Chondrocyte (in vitro differentiated cells): ENCODE measurements at regions not wholly inside any gene's neighbourhood (a gene's known extent, or its start where the extent isn't known, plus 50 kb on each side); places are given as distances from the start of the nearest gene placed in this dataset.
"Not testable (repeated sequence)": the region's sequence is repeated elsewhere in the genome, so short reads cannot be mapped to it uniquely, and the experiment has no call there.

Experiments used
- DNase-seq: peaks from one replicate; pipeline ENCODE4 v3.0.0; 2021; ENCODE audit warnings: mixed read lengths, low spot score
- H3K27ac Mint-ChIP-seq: one replicate; pipeline ENCODE4 v1.8.0; 2021; ENCODE audit warnings: mild to moderate bottlenecking, moderate library complexity, mixed read lengths; ENCODE audit not compliant: unreplicated experiment
- H3K27me3 Mint-ChIP-seq: 2 replicates; pipeline ENCODE4 v1.8.0; 2021; ENCODE audit warnings: low read depth, mixed read lengths
- H3K36me3 Mint-ChIP-seq: 2 replicates; pipeline ENCODE4 v1.8.0; 2021; ENCODE audit warnings: low read depth, mixed read lengths
- H3K4me1 Mint-ChIP-seq: 2 replicates; pipeline ENCODE4 v1.8.0; 2021; ENCODE audit warnings: low read depth, mild to moderate bottlenecking, mixed read lengths
- H3K4me3 Mint-ChIP-seq: one replicate; pipeline ENCODE4 v1.8.0; 2021; ENCODE audit warnings: mild to moderate bottlenecking, moderate library complexity, mixed read lengths; ENCODE audit not compliant: unreplicated experiment
- H3K9me3 Mint-ChIP-seq: 2 replicates; pipeline ENCODE4 v1.8.0; 2021; ENCODE audit warnings: low read depth, mixed read lengths
- TF ChIP-seq, protein P1 (sequence below): fragments of 200-600 bp; sonication (generic); IDR thresholded peaks from 2 replicates; pipeline ENCODE4 v1.5.0; 2021; ENCODE audit warnings: antibody characterized with exemption, mild to moderate bottlenecking, moderate library complexity

GRCh38 chr13:90883592-90883991 lies 463.9 kb upstream of the MIR17HG start:
- Mint-ChIP-seq H3K9me3 (no peaks in the 10 kb centered on the region), H3K27me3 (no peaks in the 10 kb centered on the region), H3K27ac (no peak overlapping the region), H3K4me1 (no peaks in the 10 kb centered on the region), H3K4me3 (no peak overlapping the region), H3K36me3 (no peaks in the 10 kb centered on the region)
- no peak for DNase-seq
- TF ChIP-seq, protein P1, sequence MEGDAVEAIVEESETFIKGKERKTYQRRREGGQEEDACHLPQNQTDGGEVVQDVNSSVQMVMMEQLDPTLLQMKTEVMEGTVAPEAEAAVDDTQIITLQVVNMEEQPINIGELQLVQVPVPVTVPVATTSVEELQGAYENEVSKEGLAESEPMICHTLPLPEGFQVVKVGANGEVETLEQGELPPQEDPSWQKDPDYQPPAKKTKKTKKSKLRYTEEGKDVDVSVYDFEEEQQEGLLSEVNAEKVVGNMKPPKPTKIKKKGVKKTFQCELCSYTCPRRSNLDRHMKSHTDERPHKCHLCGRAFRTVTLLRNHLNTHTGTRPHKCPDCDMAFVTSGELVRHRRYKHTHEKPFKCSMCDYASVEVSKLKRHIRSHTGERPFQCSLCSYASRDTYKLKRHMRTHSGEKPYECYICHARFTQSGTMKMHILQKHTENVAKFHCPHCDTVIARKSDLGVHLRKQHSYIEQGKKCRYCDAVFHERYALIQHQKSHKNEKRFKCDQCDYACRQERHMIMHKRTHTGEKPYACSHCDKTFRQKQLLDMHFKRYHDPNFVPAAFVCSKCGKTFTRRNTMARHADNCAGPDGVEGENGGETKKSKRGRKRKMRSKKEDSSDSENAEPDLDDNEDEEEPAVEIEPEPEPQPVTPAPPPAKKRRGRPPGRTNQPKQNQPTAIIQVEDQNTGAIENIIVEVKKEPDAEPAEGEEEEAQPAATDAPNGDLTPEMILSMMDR, result peak; percentile 74

GRCh38 chr13:90884066-90884465 lies 463.4 kb upstream of the MIR17HG start:
- no peak for DNase-seq
- no peaks in the 10 kb centered on the region for H3K36me3 Mint-ChIP-seq
- no peaks in the 10 kb centered on the region for H3K27me3 Mint-ChIP-seq
- no peak overlapping the region for H3K4me3 Mint-ChIP-seq
- TF ChIP-seq, protein P1, result no peak
- H3K9me3 Mint-ChIP-seq, result no peaks in the 10 kb centered on the region
- no peak overlapping the region for H3K27ac Mint-ChIP-seq
- H3K4me1 Mint-ChIP-seq, result no peaks in the 10 kb centered on the region

- no peaks in the 10 kb centered on the region for H3K27me3 Mint-ChIP-seq
- DNase-seq, result no peak
- H3K4me1 Mint-ChIP-seq, result no peaks in the 10 kb centered on the region
- H3K36me3 Mint-ChIP-seq, result no peaks in the 10 kb centered on the region
- H3K9me3 Mint-ChIP-seq, result no peaks in the 10 kb centered on the region
- H3K27ac Mint-ChIP-seq, result no peak overlapping the region
- TF ChIP-seq, protein P1, result no peak
- H3K4me3 Mint-ChIP-seq, result no peak overlapping the region
Observed at GRCh38 chr13:90889906-90890834, 457.3 kb upstream of the MIR17HG start.

DNA sequence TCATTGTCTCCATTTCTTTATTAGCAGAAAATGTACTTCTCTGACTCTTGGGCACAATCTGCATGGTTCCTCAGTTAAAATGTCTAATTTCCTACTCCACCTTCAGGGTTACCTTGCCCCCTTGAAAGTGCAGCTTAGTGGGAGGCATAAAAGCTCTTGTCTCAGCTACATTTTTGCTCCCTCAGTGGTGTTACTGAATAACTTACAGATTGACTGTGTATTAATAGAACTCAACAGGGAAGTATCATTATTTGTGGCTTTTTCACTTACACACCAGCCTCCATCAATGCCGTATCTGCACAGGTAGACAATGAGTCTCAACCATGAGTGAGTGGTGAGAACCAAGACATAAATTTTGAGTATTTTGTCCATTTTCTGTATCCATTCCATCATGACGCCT lies 456.2 kb upstream of the MIR17HG start:
- H3K36me3 Mint-ChIP-seq, result no peaks in the 10 kb centered on the region
- H3K4me3 Mint-ChIP-seq, result no peak overlapping the region
- no peaks in the 10 kb centered on the region for H3K9me3 Mint-ChIP-seq
- TF ChIP-seq, protein P1, result no peak
- H3K4me1 Mint-ChIP-seq, result no peaks in the 10 kb centered on the region
- no peaks in the 10 kb centered on the region for H3K27me3 Mint-ChIP-seq
- no peak overlapping the region for H3K27ac Mint-ChIP-seq
- DNase-seq, result no peak

- not testable (repeated sequence) for H3K27me3 Mint-ChIP-seq, H3K36me3 Mint-ChIP-seq, H3K4me3 Mint-ChIP-seq, H3K9me3 Mint-ChIP-seq, DNase-seq, H3K27ac Mint-ChIP-seq, H3K4me1 Mint-ChIP-seq
Observed at GRCh38 chr13:90893199-90893598, 454.3 kb upstream of the MIR17HG start.

DNA sequence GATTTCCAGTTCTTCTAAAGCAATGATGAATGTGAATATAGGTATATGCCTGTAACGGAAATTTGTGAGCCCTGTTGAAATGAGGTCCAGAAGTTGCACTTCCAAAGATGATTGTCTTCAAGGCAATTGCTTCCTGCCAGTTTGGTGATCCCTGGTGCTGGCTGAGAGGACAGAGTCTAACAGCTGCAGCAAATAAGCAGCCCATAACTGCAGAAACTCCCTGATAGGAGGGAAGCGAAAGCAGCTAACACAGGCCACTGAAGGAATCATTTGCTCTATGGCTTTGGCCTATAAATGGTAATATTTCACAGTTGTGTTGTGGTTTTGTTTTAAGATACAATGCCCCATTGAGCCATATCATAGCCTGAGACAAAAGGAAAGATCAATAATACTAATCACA lies 451.5 kb upstream of the MIR17HG start:
- no peaks in the 10 kb centered on the region for H3K9me3 Mint-ChIP-seq
- H3K27me3 Mint-ChIP-seq, result no peaks in the 10 kb centered on the region
- H3K4me3 Mint-ChIP-seq, result no peak overlapping the region
- no peak overlapping the region for H3K27ac Mint-ChIP-seq
- peaks cover 11% of the 10 kb centered on the region for H3K4me1 Mint-ChIP-seq
- DNase-seq, result no peak
- H3K36me3 Mint-ChIP-seq, result no peaks in the 10 kb centered on the region
- TF ChIP-seq, protein P1, result no peak
